T47D (cell line): ENCODE measurements at regions not wholly inside any gene's neighbourhood (a gene's known extent, or its start where the extent isn't known, plus 50 kb on each side); places are given as distances from the start of the nearest gene placed in this dataset.
"Not testable (repeated sequence)": the region's sequence is repeated elsewhere in the genome, so short reads cannot be mapped to it uniquely, and the experiment has no call there.

Experiments used
- DNase-seq, 2 experiments: peaks; one replicate each; pipeline versions ENCODE4 v3.0.0 to v3.0.0-alpha.2; 2011 to 2012; ENCODE audit warnings: low read depth in 1 of 2, low spot score in 1 of 2
- JUND ChIP-seq: IDR thresholded peaks from 2 replicates; pipeline ENCODE4 v1.6.1; 2012; ENCODE audit warnings: low read depth
- in situ Hi-C: cut with HindIII; loops from 2 replicates; pipeline ENCODE4 v1.10.0; 2016; ENCODE audit warnings: low sequenced_read_pairs, low pct_unique_long_range_greater_than_20kb

DNA sequence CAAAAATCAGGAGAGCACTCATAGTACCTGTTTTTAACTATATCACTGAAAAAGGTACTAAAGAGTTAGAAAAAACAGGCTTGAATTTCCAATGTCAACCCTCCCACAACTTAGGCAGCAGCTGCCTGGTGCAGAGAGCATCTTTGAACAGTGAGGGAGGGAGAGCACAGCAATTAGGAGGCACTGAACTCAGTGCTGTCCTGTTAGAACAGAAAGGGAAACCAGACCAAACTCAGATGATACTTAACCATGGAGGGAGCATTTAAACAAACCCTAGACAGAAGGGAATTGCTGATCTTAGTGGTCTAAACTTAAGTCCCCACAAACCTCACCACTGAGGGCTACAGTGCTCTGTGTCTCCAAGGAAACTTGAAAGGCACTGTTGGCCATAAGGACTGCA is 179.2 kb upstream of the AGTR1 start:
- DNase-seq = no peak
- TF ChIP-seq JUND = no peak
- in situ Hi-C loops = no loop called here

DNA sequence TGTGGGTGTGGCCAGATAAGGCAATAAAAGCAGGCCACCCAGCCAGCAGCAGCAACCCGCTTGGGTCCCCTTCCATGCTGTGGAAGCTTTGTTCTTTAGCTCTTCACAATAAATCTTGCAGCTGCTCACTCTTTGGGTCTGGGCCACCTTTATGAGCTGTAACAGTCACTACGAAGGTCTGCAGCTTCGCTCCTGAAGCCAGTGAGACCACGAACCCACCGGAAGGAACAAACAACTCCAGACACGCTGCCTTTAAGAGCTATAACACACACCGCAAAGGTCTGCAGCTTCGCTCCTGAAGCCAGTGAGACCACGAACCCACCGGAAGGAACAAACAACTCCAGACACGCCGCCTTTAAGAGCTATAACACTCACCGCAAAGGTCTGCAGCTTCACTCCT is 172.1 kb upstream of the AGTR1 start:
- DNase-seq, in situ Hi-C loops: not testable (repeated sequence)

DNA sequence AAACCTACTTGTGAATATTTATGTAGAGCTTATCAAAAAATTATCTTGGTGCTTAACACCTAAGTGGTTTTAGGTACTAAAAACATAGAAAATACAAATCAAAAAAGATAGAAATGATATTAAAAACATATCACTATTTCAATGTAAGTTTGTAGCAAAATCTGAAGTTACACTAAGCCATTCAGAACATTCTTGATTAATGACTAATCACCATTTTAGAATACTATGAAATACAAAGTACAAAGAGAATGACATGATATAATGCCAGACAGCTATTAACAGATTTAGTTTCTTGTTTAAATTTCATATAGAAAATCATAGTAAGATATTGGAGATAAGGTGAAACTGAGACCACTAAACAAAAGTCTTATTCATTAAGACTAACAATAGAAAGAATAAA is 169.7 kb upstream of the AGTR1 start:
- in situ Hi-C loops = no loop called here
- TF ChIP-seq JUND = no peak
- no peak for DNase-seq

DNA sequence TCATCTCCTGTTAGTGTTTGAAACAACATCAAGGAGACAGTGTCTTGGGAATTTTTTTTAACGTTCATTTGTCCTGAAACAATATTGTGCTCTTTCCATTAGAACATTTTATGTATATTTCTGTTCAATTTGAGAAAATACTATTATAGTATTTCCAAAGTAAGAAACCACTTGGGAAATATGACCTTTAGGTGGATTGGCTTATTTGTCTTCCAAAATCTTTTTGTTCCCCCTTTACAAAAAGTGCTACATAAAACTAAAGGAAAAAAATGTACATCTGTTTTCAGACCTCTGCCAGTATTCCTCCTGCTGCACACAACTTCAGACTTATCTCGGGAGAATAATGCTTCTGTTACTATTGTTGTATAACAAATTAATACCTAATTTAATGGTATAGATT is 165.9 kb upstream of the AGTR1 start:
- in situ Hi-C loops = no loop called here
- DNase-seq = no peak
- no peak for TF ChIP-seq JUND

DNA sequence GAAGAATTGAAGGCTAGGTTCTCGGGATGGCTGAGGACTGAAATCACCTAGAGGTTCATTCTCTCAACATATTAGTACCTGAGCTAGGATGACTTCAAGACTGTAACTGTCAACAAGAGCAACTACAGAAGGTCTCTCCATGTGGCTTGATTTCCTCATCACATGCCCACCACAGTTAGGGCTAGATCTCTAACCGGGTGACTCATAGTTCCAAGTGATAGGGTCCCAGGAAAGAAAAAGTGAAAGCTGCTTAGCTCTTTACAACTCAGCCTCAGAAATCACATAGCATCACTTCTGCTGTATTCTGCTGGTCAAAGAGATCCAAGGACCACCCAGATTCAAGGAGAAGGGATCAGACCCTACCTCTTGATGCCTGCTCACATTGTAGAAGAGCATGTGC is 165.4 kb upstream of the AGTR1 start:
- in situ Hi-C loops = no loop called here
- DNase-seq = no peak
- no peak for TF ChIP-seq JUND

DNA sequence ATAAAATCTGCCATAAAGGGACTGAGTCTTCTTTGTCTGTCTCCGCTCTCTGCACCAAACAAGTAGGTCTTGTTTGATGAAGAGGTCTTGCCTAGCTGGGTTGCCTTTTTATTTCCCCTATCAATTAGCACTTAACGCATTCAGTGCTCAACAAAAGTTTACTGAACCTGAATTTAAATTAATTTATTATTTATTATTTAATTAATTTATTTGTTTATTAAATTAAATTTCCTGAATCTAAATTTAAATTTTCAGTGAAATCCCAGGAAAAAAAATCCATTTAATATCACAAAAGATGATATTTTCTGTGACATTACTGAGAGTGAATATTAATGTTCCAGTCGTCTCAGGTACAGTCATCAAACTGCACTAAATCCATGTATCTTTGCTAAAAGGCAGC is 164.9 kb upstream of the AGTR1 start:
- no peak for TF ChIP-seq JUND
- in situ Hi-C loops = no loop called here
- DNase-seq = no peak

DNA sequence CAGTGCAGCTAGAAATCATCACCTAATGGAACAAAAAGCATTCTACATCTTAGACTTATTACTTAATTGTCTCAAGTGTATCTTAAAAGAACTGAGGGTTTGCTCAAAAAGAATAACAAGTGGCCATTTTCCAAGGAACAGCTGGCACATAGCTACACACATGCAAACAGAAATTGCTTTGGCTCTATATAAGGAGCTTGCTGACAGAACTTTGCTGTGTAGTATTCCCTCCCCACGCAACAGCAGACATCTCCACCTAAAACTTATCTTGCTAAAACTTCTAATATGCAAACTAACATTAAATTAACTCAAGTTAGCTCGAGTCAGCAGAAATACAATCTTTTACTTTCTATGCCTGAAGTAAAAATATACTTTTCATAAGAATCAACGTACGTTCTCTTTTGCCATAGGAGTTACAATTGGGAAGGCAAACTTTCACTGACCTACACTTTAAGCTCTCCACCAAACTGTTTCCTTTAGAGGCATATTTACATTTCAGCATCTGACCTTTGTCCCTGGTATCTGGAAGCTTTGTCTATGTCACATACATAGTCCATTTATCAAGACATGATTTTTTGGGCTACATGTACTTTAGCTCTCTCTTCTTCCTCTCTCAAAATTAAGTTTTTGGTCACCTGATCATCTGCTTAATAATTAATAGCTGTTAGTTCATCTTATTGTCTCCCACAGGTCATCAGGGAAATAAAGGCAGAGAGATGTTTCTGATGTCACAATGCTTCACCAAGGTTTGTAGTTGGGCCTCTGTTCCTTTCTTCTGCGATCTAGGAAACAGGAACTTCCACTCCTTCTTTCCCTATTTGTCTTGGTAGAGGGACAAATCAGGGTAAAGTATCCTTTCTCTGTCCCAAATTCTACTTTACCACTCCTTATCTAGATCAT is 163.4 kb upstream of the AGTR1 start:
- in situ Hi-C loops = no loop called here
- no peak for DNase-seq
- no peak for TF ChIP-seq JUND

DNA sequence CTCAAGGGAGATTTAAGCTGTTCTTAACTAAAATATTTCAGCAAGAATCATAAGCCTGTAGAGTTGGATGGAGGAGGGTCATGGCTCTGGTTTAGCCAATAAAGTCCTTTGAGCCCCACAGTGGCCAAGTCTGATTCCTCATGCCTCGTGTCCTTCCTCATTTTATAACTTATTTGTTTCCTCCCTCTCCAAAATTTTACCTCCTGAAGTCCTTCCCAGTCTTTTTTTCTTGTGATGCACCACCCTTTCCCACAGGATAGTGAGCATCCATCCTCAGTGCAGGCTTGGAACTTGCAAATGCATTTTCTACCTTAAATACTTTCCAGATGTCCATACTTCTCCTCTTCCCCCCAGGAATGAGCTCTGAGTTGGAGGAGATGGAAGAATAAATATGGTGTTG is 162.7 kb upstream of the AGTR1 start:
- TF ChIP-seq JUND = no peak
- DNase-seq = no peak

DNA sequence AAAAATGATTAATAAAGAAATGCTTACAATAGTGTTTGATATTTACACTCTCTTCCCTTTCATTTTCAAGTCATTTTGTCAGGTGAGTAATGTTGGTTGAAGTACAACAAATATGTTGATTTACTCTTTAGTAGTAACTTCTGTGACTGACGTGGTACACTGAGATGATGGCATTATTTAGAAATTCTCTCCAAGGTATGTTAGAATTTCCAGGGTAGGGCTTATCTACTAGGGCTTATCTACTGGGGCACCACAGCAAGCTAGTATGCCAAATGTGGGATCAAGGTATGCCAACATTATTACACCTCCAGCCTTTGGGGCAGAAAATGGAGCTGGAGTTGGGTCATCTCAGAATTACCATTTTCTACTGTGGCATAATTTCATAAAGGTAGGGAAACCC is 157.4 kb upstream of the AGTR1 start:
- no peak for DNase-seq
- in situ Hi-C loops = no loop called here
- no peak for TF ChIP-seq JUND

More for the DNA sequence above, 162.7 kb upstream of the AGTR1 start:
- in situ Hi-C loops = no loop called here

DNA sequence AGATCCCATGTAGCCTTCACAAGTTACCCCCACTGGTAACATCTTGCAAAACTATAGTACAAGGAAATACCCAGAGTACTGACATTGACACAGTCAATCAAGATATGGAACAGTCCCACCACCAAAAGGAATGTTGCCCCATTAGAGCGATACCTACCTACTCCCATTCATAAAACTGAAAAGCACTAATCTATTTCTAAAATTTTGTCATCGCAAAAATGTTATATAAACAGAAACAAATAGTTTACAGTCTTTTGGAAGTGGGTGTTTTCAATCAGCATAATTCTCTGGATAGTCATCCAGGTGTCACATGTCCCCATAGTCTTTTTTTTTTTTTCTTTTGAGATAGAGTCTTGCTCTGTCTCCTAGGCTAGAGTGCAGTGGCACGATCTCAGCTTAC is 156.9 kb upstream of the AGTR1 start:
- no peak for DNase-seq
- no peak for TF ChIP-seq JUND
- in situ Hi-C loops = no loop called here

DNA sequence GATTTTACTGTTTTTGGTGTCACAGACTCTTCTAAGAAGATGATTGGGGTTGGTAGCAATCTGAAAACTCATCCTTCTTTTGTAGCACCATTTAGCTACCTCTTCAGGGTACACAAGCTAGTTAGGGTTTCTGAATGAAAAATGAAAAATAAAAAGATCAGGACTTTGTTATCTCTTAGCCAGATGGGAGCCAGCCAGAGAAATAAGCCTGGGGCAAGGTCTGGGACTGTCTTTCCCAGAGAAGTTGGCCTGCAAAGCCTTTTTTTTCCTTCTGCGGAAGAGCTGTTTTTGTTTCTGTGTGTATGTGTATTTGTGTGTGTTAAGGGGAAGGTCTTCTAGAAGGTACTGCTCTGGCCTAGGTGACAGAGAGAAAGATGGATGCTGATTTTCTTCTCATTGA is 150.7 kb upstream of the AGTR1 start:
- in situ Hi-C loops = no loop called here

DNA sequence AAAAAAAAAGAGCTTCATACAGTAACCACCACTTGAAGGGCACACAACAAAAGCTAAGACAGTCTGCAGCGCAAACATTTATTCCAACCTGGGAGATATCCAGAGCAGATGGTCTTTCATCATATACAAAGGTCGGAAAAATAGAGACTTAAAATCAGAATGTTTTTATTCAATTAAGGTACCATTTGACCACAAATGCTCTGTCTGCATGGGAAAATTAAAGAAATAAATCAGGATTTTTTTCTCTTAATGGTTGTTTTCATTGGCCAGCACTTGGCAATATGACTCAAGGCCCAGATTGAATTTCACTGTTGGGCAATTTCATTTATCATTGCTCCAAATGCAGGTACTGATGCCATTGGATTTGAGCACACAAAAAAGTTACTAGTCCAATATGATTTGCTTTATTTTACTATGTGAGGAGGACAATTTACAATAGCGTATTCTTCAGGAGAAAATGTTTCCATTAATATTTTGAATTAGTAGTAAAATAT is 145.9 kb upstream of the AGTR1 start:
- in situ Hi-C loops = no loop called here
- DNase-seq = no peak
- TF ChIP-seq JUND = no peak

More for the DNA sequence above, 150.7 kb upstream of the AGTR1 start:
- no peak for TF ChIP-seq JUND
- DNase-seq = no peak

DNA sequence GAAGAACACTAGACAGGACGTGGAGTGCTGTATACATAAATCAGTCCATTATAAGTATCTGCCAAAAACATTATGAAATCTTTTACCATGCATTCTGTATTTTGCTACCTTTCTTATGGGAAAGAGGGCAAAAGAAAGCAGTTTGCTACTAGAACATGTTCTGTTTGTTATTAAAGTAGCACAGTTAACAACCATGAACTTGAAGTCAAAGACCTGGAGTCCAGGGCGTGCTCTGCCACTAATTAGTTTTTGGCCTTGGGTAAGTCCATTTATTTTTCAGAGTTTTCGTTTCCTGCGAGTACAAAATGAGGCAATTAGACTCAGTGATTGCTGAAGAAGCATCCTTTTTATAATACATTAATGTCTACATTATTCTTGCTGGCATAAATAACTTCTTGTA is 143.3 kb upstream of the AGTR1 start:
- no peak for TF ChIP-seq JUND
- DNase-seq = no peak
- in situ Hi-C loops = no loop called here

DNA sequence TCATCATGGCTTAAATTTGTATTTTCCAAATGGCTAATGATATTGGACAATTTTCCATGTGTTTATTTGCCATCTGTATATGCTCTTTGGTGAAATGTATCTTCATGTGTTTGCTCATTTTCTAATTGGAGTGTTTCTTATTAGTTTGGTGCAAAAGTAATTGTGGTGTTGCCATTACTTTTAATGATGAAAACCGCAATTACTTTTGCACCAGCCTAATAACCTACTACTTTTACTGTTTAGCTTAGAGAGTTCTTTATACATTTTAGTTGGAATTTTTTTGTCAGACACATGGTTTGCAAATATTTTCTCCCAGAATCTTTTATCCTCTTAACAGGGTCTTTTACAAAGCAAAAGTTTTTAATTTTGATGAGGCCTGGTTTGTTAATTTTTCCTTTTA is 141.0 kb upstream of the AGTR1 start:
- in situ Hi-C loops = no loop called here
- no peak for DNase-seq
- no peak for TF ChIP-seq JUND

DNA sequence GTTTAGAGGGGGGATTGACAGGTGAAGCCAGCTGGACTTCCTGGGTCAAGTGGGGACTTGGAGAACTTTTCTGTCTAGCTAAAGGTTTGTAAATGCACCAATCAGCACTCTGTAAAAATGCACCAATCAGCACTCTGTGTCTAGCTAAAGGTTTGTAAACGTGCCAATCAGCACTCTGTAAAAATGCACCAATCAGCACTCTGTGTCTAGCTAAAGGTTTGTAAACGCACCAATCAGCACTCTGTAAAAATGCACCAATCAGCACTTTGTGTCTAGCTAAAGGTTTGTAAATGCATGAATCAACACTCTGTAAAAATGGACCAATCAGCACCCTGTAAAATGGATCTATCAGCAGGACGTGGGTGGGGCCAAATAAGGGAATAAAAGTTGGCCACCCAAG is 120.1 kb upstream of the AGTR1 start:
- DNase-seq, in situ Hi-C loops: not testable (repeated sequence)
